ENCODE measurements at regions not wholly inside any gene's neighbourhood (a gene's known extent, or its start where the extent isn't known, plus 50 kb on each side); places are given as distances from the start of the nearest gene placed in this dataset.

- no peak for TF ChIP-seq TEAD4 (IDR thresholded peaks at IDR 0.05; ENCODE audit: low read depth, low read length)
- TF ChIP-seq, protein P1, sequence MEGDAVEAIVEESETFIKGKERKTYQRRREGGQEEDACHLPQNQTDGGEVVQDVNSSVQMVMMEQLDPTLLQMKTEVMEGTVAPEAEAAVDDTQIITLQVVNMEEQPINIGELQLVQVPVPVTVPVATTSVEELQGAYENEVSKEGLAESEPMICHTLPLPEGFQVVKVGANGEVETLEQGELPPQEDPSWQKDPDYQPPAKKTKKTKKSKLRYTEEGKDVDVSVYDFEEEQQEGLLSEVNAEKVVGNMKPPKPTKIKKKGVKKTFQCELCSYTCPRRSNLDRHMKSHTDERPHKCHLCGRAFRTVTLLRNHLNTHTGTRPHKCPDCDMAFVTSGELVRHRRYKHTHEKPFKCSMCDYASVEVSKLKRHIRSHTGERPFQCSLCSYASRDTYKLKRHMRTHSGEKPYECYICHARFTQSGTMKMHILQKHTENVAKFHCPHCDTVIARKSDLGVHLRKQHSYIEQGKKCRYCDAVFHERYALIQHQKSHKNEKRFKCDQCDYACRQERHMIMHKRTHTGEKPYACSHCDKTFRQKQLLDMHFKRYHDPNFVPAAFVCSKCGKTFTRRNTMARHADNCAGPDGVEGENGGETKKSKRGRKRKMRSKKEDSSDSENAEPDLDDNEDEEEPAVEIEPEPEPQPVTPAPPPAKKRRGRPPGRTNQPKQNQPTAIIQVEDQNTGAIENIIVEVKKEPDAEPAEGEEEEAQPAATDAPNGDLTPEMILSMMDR (IDR thresholded peaks at IDR 0.05; ENCODE audit: control extremely low read depth in 1 of 3, insufficient read depth in 1 of 3, low read depth in 1 of 3, low read length in 3 of 3): no peak
- no peak for TF ChIP-seq POLR2A (IDR thresholded peaks at IDR 0.05; ENCODE audit: control extremely low read depth in 1 of 2, low read depth in 2 of 2, low read length in 2 of 2)
- no peak for TF ChIP-seq MAX (IDR thresholded peaks at IDR 0.05)
Observed at GRCh38 chr2:201551901-201552300, 91.4 kb downstream of the TMEM237 start.
